Lower leg skin (tissue), 4 donors: ENCODE measurements at regions not wholly inside any gene's neighbourhood (a gene's known extent, or its start where the extent isn't known, plus 50 kb on each side); places are given as distances from the start of the nearest gene placed in this dataset.

Experiments used
- DNase-seq, 2 donors: peaks; one replicate each; pipeline ENCODE4 v3.0.0-alpha.2; 2019; ENCODE audit warnings: low spot score in 2 of 2
- H3K4me3 ChIP-seq: fragments of 200-600 bp; sonication (generic); 2 replicates; pipeline ENCODE4 v1.5.1; 2017; ENCODE audit warnings: mild to moderate bottlenecking, low read depth; ENCODE audit not compliant: poor library complexity, severe bottlenecking
- CTCF ChIP-seq, 3 donors: fragments of 450-650 bp; IDR thresholded peaks; one replicate each; pipeline ENCODE4 v1.5.1; 2016; ENCODE audit warnings: antibody characterized with exemption in 3 of 3, mild to moderate bottlenecking in 3 of 3, moderate library complexity in 2 of 3
- POLR2A ChIP-seq, 2 donors: fragments of 450-650 bp; IDR thresholded peaks; one replicate each; pipeline ENCODE4 v1.6.1; 2016 to 2017; ENCODE audit warnings: antibody characterized with exemption in 2 of 2, mild to moderate bottlenecking in 1 of 2, moderate library complexity in 1 of 2
- WGBS, 2 donors: methylation state at CpG; one replicate each; pipeline ENCODE4 v1.1.5; 2018; 5-methylcytosine and 5-hydroxymethylcytosine counted together
- intact Hi-C: fragments of 100-400 bp; cut with DNase I; formaldehyde crosslinking; loops from one replicate; pipeline ENCODE4 v1.15.0; 2023; ENCODE audit warnings: low total_unique reads

- TF ChIP-seq POLR2A (IDR thresholded peaks at IDR 0.05) (no peak), CTCF (IDR thresholded peaks at IDR 0.05) (no peak)
Observed at GRCh38 chr14:27314231-27314630, 716.4 kb upstream of the NOVA1 start.

GRCh38 chr14:27315477-27315876 lies 717.6 kb upstream of the NOVA1 start:
- DNase-seq = no peak
- intact Hi-C loops = no loop called here
- 88% methylated on average over 4 of the region's 4 CpGs for WGBS, 2 donors
- TF ChIP-seq POLR2A (IDR thresholded peaks at IDR 0.05) (no peak), CTCF (IDR thresholded peaks at IDR 0.05) (no peak)
- H3K4me3 ChIP-seq = no peak overlapping the region

More at GRCh38 chr14:27314231-27314630, 716.4 kb upstream of the NOVA1 start:
- DNase-seq = no peak
- intact Hi-C loops = no loop called here
- H3K4me3 ChIP-seq = no peak overlapping the region

GRCh38 chr14:27315947-27316346 lies 718.1 kb upstream of the NOVA1 start:
- DNase-seq = no peak
- no peak overlapping the region for H3K4me3 ChIP-seq
- no peak for TF ChIP-seq POLR2A (IDR thresholded peaks at IDR 0.05)
- no peak for TF ChIP-seq CTCF (IDR thresholded peaks at IDR 0.05)
- intact Hi-C loops = no loop called here

GRCh38 chr14:27318774-27319420 lies 721.1 kb upstream of the NOVA1 start:
- 80 to 86% methylated on average over 1 of the region's 1 CpG for WGBS, 2 donors
- DNase-seq = no peak
- TF ChIP-seq CTCF (IDR thresholded peaks at IDR 0.05) = no peak
- TF ChIP-seq POLR2A (IDR thresholded peaks at IDR 0.05) = no peak
- intact Hi-C loops = no loop called here
- no peak overlapping the region for H3K4me3 ChIP-seq

GRCh38 chr14:27320261-27320660 lies 722.4 kb upstream of the NOVA1 start:
- H3K4me3 ChIP-seq = no peak overlapping the region
- intact Hi-C loops = no loop called here
- DNase-seq = no peak
- no peak for TF ChIP-seq CTCF (IDR thresholded peaks at IDR 0.05)

- WGBS, 2 donors = 67% methylated on average over 3 of the region's 3 CpGs
- intact Hi-C loops = no loop called here
- DNase-seq = no peak
- H3K4me3 ChIP-seq = no peak overlapping the region
- TF ChIP-seq CTCF (IDR thresholded peaks at IDR 0.05) (no peak), POLR2A (IDR thresholded peaks at IDR 0.05) (no peak)
Observed at GRCh38 chr14:27327095-27327494, 729.3 kb upstream of the NOVA1 start.
